MM.1S (cell line): ENCODE measurements at regions not wholly inside any gene's neighbourhood (a gene's known extent, or its start where the extent isn't known, plus 50 kb on each side); places are given as distances from the start of the nearest gene placed in this dataset.

ENCODE experiments used
- DNase-seq: peaks from one replicate; pipeline ENCODE4 v3.0.0-alpha.2; 2015
- H2AFZ ChIP-seq: fragments of 300-600 bp; sonication (generic); 2 replicates; pipeline ENCODE4 v1.6.0; 2016; ENCODE audit warnings: antibody characterized with exemption, low read length
- H3F3A ChIP-seq: fragments of 300-600 bp; sonication (generic); 2 replicates; pipeline ENCODE4 v1.6.1; 2016; ENCODE audit warnings: mild to moderate bottlenecking, antibody characterized with exemption, low read length, moderate library complexity, mixed read lengths; ENCODE audit not compliant: insufficient read depth
- H3K27ac ChIP-seq: fragments of 300-600 bp; sonication (generic); 2 replicates; pipeline ENCODE4 v1.5.1; 2016; ENCODE audit warnings: mild to moderate bottlenecking, low read length
- H3K27me3 ChIP-seq: fragments of 300-600 bp; sonication (generic); replicated peaks from 2 replicates; pipeline ENCODE4 v1.6.0; 2016; ENCODE audit warnings: low read length; ENCODE audit not compliant: insufficient read depth
- H3K36me3 ChIP-seq: fragments of 300-600 bp; sonication (generic); replicated peaks from 2 replicates; pipeline ENCODE4 v1.6.1; 2016; ENCODE audit warnings: mild to moderate bottlenecking, low read length, mixed read lengths; ENCODE audit not compliant: insufficient read depth
- H3K4me1 ChIP-seq: fragments of 300-600 bp; sonication (generic); 2 replicates; pipeline ENCODE4 v1.6.1; 2016; ENCODE audit warnings: low read length, mixed read lengths
- H3K4me2 ChIP-seq: fragments of 300-600 bp; sonication (generic); 2 replicates; pipeline ENCODE4 v1.6.0; 2016; ENCODE audit warnings: low read depth, low read length
- H3K4me3 ChIP-seq: fragments of 300-600 bp; sonication (generic); 2 replicates; pipeline ENCODE4 v1.5.1; 2016; ENCODE audit warnings: low read length, mixed read lengths
- H3K79me2 ChIP-seq: fragments of 300-600 bp; sonication (generic); 2 replicates; pipeline ENCODE4 v1.6.1; 2016; ENCODE audit warnings: mixed run types, low read length, mixed read lengths
- H3K9ac ChIP-seq: fragments of 300-600 bp; sonication (generic); 2 replicates; pipeline ENCODE4 v1.6.1; 2016; ENCODE audit warnings: low read length, mixed read lengths
- H3K9me2 ChIP-seq: fragments of 300-600 bp; sonication (generic); replicated peaks from 2 replicates; pipeline ENCODE4 v1.6.1; 2016; ENCODE audit warnings: mild to moderate bottlenecking, low read length, mixed read lengths; ENCODE audit not compliant: insufficient read depth
- H3K9me3 ChIP-seq: fragments of 300-600 bp; sonication (generic); replicated peaks from 2 replicates; pipeline ENCODE4 v1.6.1; 2016; ENCODE audit warnings: mild to moderate bottlenecking, low read length, mixed read lengths; ENCODE audit not compliant: insufficient read depth
- H4K20me1 ChIP-seq: fragments of 300-600 bp; sonication (generic); 2 replicates; pipeline ENCODE4 v1.6.1; 2016; ENCODE audit warnings: mild to moderate bottlenecking, low read length, moderate library complexity, mixed read lengths; ENCODE audit not compliant: insufficient read depth
- EZH2 ChIP-seq: fragments of 300-600 bp; sonication (generic); optimal IDR thresholded peaks from 2 replicates; pipeline ENCODE3; 2017; ENCODE audit warnings: low read depth, mild to moderate bottlenecking, antibody characterized with exemption, low read length, mixed read lengths
- EZH2phosphoT487 ChIP-seq: fragments of 300-600 bp; sonication (generic); IDR thresholded peaks from 2 replicates; pipeline ENCODE4 v1.6.1; 2018; ENCODE audit warnings: antibody characterized with exemption, low read length
- TF ChIP-seq, protein P1 (sequence below): fragments of 300-600 bp; sonication (generic); IDR thresholded peaks from 2 replicates; pipeline ENCODE4 v1.5.1; 2016; ENCODE audit warnings: antibody characterized with exemption, low read length, mixed read lengths

DNA sequence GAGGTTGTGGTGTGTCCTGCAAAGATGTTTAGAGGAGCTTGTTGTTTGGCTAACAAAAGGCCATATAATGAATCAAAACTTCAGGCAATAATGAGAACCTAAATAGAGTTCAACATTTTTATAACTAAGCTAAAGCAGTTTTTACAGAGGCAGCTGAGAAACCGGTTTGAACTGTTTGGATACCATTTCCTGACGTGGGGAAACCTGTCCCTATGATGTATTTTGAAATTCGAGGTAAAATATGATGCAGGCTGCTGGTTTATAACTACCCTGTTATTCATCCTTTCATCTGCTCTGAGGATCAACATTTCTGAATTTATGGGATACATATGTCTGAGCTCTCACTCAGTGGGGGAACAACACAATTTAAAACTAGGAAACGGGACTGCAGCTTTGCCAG lies 289.5 kb upstream of the IRX2 start:
- H3K36me3 ChIP-seq, result no peaks in the 10 kb centered on the region
- TF ChIP-seq EZH2phosphoT487, result no peak
- no peak for TF ChIP-seq EZH2
- TF ChIP-seq, protein P1, sequence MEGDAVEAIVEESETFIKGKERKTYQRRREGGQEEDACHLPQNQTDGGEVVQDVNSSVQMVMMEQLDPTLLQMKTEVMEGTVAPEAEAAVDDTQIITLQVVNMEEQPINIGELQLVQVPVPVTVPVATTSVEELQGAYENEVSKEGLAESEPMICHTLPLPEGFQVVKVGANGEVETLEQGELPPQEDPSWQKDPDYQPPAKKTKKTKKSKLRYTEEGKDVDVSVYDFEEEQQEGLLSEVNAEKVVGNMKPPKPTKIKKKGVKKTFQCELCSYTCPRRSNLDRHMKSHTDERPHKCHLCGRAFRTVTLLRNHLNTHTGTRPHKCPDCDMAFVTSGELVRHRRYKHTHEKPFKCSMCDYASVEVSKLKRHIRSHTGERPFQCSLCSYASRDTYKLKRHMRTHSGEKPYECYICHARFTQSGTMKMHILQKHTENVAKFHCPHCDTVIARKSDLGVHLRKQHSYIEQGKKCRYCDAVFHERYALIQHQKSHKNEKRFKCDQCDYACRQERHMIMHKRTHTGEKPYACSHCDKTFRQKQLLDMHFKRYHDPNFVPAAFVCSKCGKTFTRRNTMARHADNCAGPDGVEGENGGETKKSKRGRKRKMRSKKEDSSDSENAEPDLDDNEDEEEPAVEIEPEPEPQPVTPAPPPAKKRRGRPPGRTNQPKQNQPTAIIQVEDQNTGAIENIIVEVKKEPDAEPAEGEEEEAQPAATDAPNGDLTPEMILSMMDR, result no peak
- no peak overlapping the region for H3K4me3 ChIP-seq
- H4K20me1 ChIP-seq, result no peaks in the 10 kb centered on the region
- DNase-seq, result no peak
- no peaks in the 10 kb centered on the region for H3F3A ChIP-seq
- no peak overlapping the region for H2AFZ ChIP-seq
- no peaks in the 10 kb centered on the region for H3K79me2 ChIP-seq
- H3K9me3 ChIP-seq, result no peaks in the 10 kb centered on the region
- H3K27ac ChIP-seq, result no peak overlapping the region
- H3K9me2 ChIP-seq, result no peaks in the 10 kb centered on the region
- H3K4me1 ChIP-seq, result no peaks in the 10 kb centered on the region
- no peaks in the 10 kb centered on the region for H3K27me3 ChIP-seq
- H3K9ac ChIP-seq, result no peak overlapping the region
- no peak overlapping the region for H3K4me2 ChIP-seq

DNA sequence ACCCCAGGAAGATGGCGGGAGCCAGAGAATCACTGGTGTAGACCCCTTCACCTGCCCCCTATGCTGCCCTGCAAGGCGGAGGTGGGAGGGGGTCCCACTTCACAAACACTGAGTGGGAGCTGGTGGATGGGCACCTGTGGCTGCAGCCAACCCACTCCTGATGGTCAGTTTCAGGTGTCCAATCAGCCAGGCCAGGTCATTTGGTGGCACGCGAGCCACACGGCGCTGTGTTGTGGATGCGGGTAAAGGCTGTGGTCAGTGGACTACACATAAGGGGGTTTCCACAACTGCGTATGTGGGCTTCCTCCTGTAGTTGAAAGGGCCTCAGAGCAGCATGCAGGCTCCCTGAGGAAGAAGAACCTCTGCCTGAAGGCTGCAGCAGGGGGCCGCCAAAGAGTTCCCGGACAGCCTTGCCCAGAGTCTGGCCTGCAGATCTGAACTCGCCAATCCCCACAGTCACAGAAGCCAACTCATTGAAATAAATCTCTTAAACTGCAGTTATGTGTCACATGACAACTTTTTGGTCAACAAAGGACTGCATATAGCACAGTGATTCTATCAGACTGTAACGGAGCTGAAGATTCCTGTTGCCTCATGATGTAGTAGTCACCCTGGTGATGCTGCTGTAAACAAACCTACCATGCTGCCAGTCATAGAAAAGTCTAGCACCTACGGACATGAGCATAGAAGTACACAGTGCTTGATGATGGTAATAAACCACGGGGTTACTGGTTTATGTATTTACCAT lies 284.7 kb upstream of the IRX2 start:
- Histone ChIP-seq H3K27ac (no peak overlapping the region), H3K4me1 (no peaks in the 10 kb centered on the region), H3K9me3 (no peaks in the 10 kb centered on the region), H3K4me3 (no peak overlapping the region), H3K36me3 (no peaks in the 10 kb centered on the region), H4K20me1 (no peaks in the 10 kb centered on the region), H3K9me2 (no peaks in the 10 kb centered on the region), H3F3A (no peaks in the 10 kb centered on the region), H3K9ac (no peak overlapping the region), H3K27me3 (no peaks in the 10 kb centered on the region), H3K4me2 (no peak overlapping the region), H3K79me2 (no peaks in the 10 kb centered on the region), H2AFZ (no peak overlapping the region)
- TF ChIP-seq EZH2phosphoT487, result no peak
- no peak for TF ChIP-seq EZH2
- TF ChIP-seq, protein P1, result no peak
- no peak for DNase-seq

DNA sequence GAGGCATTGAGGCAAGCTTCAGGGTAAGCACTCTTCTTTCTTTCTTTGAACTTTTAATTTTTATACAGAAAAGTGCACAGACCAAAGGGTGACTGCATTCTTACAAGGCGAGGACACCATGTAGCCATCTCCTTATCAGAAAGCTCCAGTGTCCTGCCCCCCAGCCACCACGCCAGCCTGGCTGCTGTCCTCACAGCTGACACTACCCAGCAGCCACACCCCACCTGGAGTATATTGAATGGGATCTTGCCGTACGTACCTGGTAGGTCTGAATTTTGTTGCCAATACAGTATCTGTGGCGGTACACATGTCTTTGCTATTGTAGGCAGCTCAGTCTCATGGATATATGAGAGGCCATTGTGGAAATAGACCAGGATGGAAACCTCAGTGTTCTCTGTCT lies 284.0 kb upstream of the IRX2 start:
- no peaks in the 10 kb centered on the region for H3K9me2 ChIP-seq
- no peaks in the 10 kb centered on the region for H4K20me1 ChIP-seq
- no peak overlapping the region for H2AFZ ChIP-seq
- H3K36me3 ChIP-seq, result no peaks in the 10 kb centered on the region
- H3K4me1 ChIP-seq, result no peaks in the 10 kb centered on the region
- no peak overlapping the region for H3K27ac ChIP-seq
- no peak overlapping the region for H3K9ac ChIP-seq
- DNase-seq, result no peak
- no peaks in the 10 kb centered on the region for H3K9me3 ChIP-seq
- H3K4me2 ChIP-seq, result no peak overlapping the region
- no peaks in the 10 kb centered on the region for H3F3A ChIP-seq
- H3K27me3 ChIP-seq, result no peaks in the 10 kb centered on the region
- H3K4me3 ChIP-seq, result no peak overlapping the region
- TF ChIP-seq EZH2phosphoT487, result no peak
- TF ChIP-seq EZH2, result no peak
- TF ChIP-seq, protein P1, result no peak
- no peaks in the 10 kb centered on the region for H3K79me2 ChIP-seq
